OCI-LY1 (cell line): ENCODE measurements at regions not wholly inside any gene's neighbourhood (a gene's known extent, or its start where the extent isn't known, plus 50 kb on each side); places are given as distances from the start of the nearest gene placed in this dataset.

Experiments used
- H2AFZ ChIP-seq: fragments of 200-600 bp; sonication (generic), shearing (Covaris generic); 2 replicates; pipeline ENCODE4 v1.6.0; 2014; ENCODE audit warnings: antibody characterized with exemption, mild to moderate bottlenecking, low read length
- H3F3A ChIP-seq: fragments of 200-600 bp; sonication (generic), shearing (Covaris generic); 2 replicates; pipeline ENCODE4 v1.6.0; 2014; ENCODE audit warnings: mild to moderate bottlenecking, antibody characterized with exemption, low read length, moderate library complexity; ENCODE audit not compliant: insufficient read depth
- H3K27ac ChIP-seq: fragments of 200-600 bp; sonication (generic); 2 replicates; pipeline ENCODE4 v1.5.1; 2014; ENCODE audit warnings: low read length, mixed run types, mild to moderate bottlenecking, low read depth; ENCODE audit not compliant: poor library complexity, severe bottlenecking
- H3K27me3 ChIP-seq: fragments of 200-600 bp; sonication (generic); 2 replicates; pipeline ENCODE4 v1.6.0; 2014; ENCODE audit warnings: antibody characterized with exemption, mild to moderate bottlenecking, low read length, moderate library complexity; ENCODE audit not compliant: insufficient read depth
- H3K36me3 ChIP-seq: fragments of 200-600 bp; sonication (generic); 2 replicates; pipeline ENCODE4 v1.6.1; 2014; ENCODE audit warnings: mild to moderate bottlenecking, antibody characterized with exemption, low read length, moderate library complexity, mixed read lengths; ENCODE audit not compliant: insufficient read depth
- H3K4me1 ChIP-seq: fragments of 200-600 bp; sonication (generic); 2 replicates; pipeline ENCODE4 v1.5.1; 2014; ENCODE audit warnings: mild to moderate bottlenecking, low read length, moderate library complexity; ENCODE audit not compliant: insufficient read depth, severe bottlenecking
- H3K4me2 ChIP-seq: fragments of 200-600 bp; sonication (generic), shearing (Covaris generic); 2 replicates; pipeline ENCODE4 v1.6.1; 2014; ENCODE audit warnings: low read length
- H3K4me3 ChIP-seq: fragments of 200-600 bp; sonication (generic); 2 replicates; pipeline ENCODE4 v1.5.1; 2014; ENCODE audit warnings: low read length, low read depth, mild to moderate bottlenecking, mixed read lengths; ENCODE audit not compliant: poor library complexity, severe bottlenecking
- H3K79me2 ChIP-seq: fragments of 200-600 bp; shearing (Covaris generic); 2 replicates; pipeline ENCODE4 v1.6.1; 2016; ENCODE audit warnings: mixed run types, low read length, mixed read lengths; ENCODE audit not compliant: insufficient read depth
- H3K9ac ChIP-seq: fragments of 200-600 bp; sonication (generic), shearing (Covaris generic); 2 replicates; pipeline ENCODE4 v1.6.1; 2014; ENCODE audit warnings: mild to moderate bottlenecking, low read length, mixed read lengths
- H3K9me2 ChIP-seq: fragments of 200-600 bp; sonication (generic), shearing (Covaris generic); 2 replicates; pipeline ENCODE4 v1.6.1; 2014; ENCODE audit warnings: low read depth, mild to moderate bottlenecking, low read length, mixed read lengths
- H3K9me3 ChIP-seq: fragments of 200-600 bp; shearing (Covaris generic); 2 replicates; pipeline ENCODE4 v1.6.1; 2014; ENCODE audit warnings: low read length, mixed read lengths
- H4K20me1 ChIP-seq: fragments of 200-600 bp; sonication (generic), shearing (Covaris generic); 2 replicates; pipeline ENCODE4 v1.6.0; 2016; ENCODE audit warnings: mild to moderate bottlenecking, low read length; ENCODE audit not compliant: insufficient read depth
- CTCF ChIP-seq: fragments of 200-600 bp; sonication (generic), shearing (Covaris generic); IDR thresholded peaks from 2 replicates; pipeline ENCODE4 v1.5.1; 2017; ENCODE audit warnings: mild to moderate bottlenecking, antibody characterized with exemption, low read length, moderate library complexity, mixed read lengths
- EZH2 ChIP-seq: fragments of 200-600 bp; sonication (generic), shearing (Covaris generic); IDR thresholded peaks from 2 replicates; pipeline ENCODE4 v1.8.0; 2017; ENCODE audit warnings: borderline replicate concordance, mixed run types, mild to moderate bottlenecking, antibody characterized with exemption, low read length, moderate library complexity, mixed read lengths

GRCh38 chr17:6903326-6903900, 71.9 kb upstream of the TEKT1 start:
- peaks cover 6% of the 10 kb centered on the region; the same call in 1 of the 2 replicates for H3K36me3 ChIP-seq
- no peaks in the 10 kb centered on the region for H3K79me2 ChIP-seq
- H3K4me2 ChIP-seq = no peak overlapping the region
- no peaks in the 10 kb centered on the region for H3K9me2 ChIP-seq
- H4K20me1 ChIP-seq = no peaks in the 10 kb centered on the region
- no peaks in the 10 kb centered on the region for H3K9me3 ChIP-seq
- H3K9ac ChIP-seq = no peak overlapping the region
- H3K4me3 ChIP-seq = no peak overlapping the region
- no peaks in the 10 kb centered on the region for H3K4me1 ChIP-seq
- no peaks in the 10 kb centered on the region for H3F3A ChIP-seq
- no peak for TF ChIP-seq CTCF
- TF ChIP-seq EZH2 = no peak
- no peak overlapping the region for H3K27ac ChIP-seq
- H2AFZ ChIP-seq = no peak overlapping the region
- H3K27me3 ChIP-seq = no peaks in the 10 kb centered on the region

- no peak overlapping the region for H3K27ac ChIP-seq
- H3K36me3 ChIP-seq = no peaks in the 10 kb centered on the region
- H3K9ac ChIP-seq = no peak overlapping the region
- H2AFZ ChIP-seq = no peak overlapping the region
- TF ChIP-seq EZH2 (no peak), CTCF (no peak)
- H3K4me3 ChIP-seq = no peak overlapping the region
- H3K4me2 ChIP-seq = no peak overlapping the region
- no peaks in the 10 kb centered on the region for H3K79me2 ChIP-seq
- no peaks in the 10 kb centered on the region for H3K27me3 ChIP-seq
- no peaks in the 10 kb centered on the region for H3F3A ChIP-seq
- no peaks in the 10 kb centered on the region for H3K9me2 ChIP-seq
- peaks cover under 1% of the 10 kb centered on the region for H3K4me1 ChIP-seq
- no peaks in the 10 kb centered on the region for H3K9me3 ChIP-seq
- no peaks in the 10 kb centered on the region for H4K20me1 ChIP-seq
Measured at GRCh38 chr17:6908807-6909206, 77.3 kb upstream of the TEKT1 start.

- peaks cover 6% of the 10 kb centered on the region for H3K4me1 ChIP-seq
- H3K9ac ChIP-seq = no peak overlapping the region
- no peaks in the 10 kb centered on the region for H3K9me3 ChIP-seq
- no peak overlapping the region for H2AFZ ChIP-seq
- no peaks in the 10 kb centered on the region for H3F3A ChIP-seq
- TF ChIP-seq CTCF (peak; percentile 72), EZH2 (no peak)
- H3K27me3 ChIP-seq = no peaks in the 10 kb centered on the region
- H3K4me2 ChIP-seq = no peak overlapping the region
- H3K36me3 ChIP-seq = no peaks in the 10 kb centered on the region
- H3K27ac ChIP-seq = no peak overlapping the region
- no peaks in the 10 kb centered on the region for H3K9me2 ChIP-seq
- H3K4me3 ChIP-seq = no peak overlapping the region
- H4K20me1 ChIP-seq = no peaks in the 10 kb centered on the region
- no peaks in the 10 kb centered on the region for H3K79me2 ChIP-seq
Measured at GRCh38 chr17:6910987-6911603, 79.6 kb upstream of the TEKT1 start.
